ENCODE measurements at regions not wholly inside any gene's neighbourhood (a gene's known extent, or its start where the extent isn't known, plus 50 kb on each side); places are given as distances from the start of the nearest gene placed in this dataset.
A peak's percentile ranks its signal among the peaks of the same experiment; 100 is the strongest.

GRCh38 chr7:130953196-130953595 is 219.2 kb upstream of the KLF14 start:
- ATAC-seq (no peak), DNase-seq (no peak)
- in situ Hi-C loops (cut with MboI; ENCODE audit: low sequenced_read_pairs in 4 of 4): no loop called here
- Histone ChIP-seq H3K27ac (peak overlapping the region in 2 of 4 donors; percentile 2 to 58), H3K36me3 (peaks cover 0 to 36% of the 10 kb centered on the region in 2 donors), H3K9me3 (no peaks in the 10 kb centered on the region), H3K4me3 (no peak overlapping the region), H3K4me1 (peaks cover 56 to 91% of the 10 kb centered on the region in 2 donors), H3K27me3 (no peaks in the 10 kb centered on the region)
- intact Hi-C loops (cut with DNase I; ENCODE audit: low total_unique reads): no loop called here
- no peak for TF ChIP-seq CTCF (IDR thresholded peaks at IDR 0.05 in 4 of 5, conservative IDR thresholded peaks at IDR 0.05 in 1 of 5)
- no peak for TF ChIP-seq POLR2A (IDR thresholded peaks at IDR 0.05)

- H3K36me3 ChIP-seq: peaks cover 0 to 54% of the 10 kb centered on the region in 2 donors
- intact Hi-C loops (cut with DNase I; ENCODE audit: low total_unique reads): loop anchor here (5.0 kb wide), 1 partner anchor 72 kb away; no protein-coding TSS in a partner anchor
- H3K4me1 ChIP-seq: peaks cover 40 to 75% of the 10 kb centered on the region in 2 donors
Measured at GRCh38 chr7:130954918-130955564, 221.0 kb upstream of the KLF14 start.

GRCh38 chr7:130955565-130955919 is 221.5 kb upstream of the KLF14 start:
- no peak for DNase-seq
- TF ChIP-seq CTCF (IDR thresholded peaks at IDR 0.05 in 4 of 5, conservative IDR thresholded peaks at IDR 0.05 in 1 of 5): no peak
- no peak for TF ChIP-seq POLR2A (IDR thresholded peaks at IDR 0.05)
- H3K9me3 ChIP-seq: no peaks in the 10 kb centered on the region
- peak overlapping the region; percentile 5 to 56 (median 50) for H3K27ac ChIP-seq
- no peaks in the 10 kb centered on the region for H3K27me3 ChIP-seq
- no peak overlapping the region for H3K4me3 ChIP-seq
- ATAC-seq: no peak
- H3K36me3 ChIP-seq: peaks cover 0 to 59% of the 10 kb centered on the region in 2 donors
- intact Hi-C loops (cut with DNase I; ENCODE audit: low total_unique reads): loop anchor here (5.0 kb wide), 1 partner anchor 72 kb away; no protein-coding TSS in a partner anchor
- peaks cover 37 to 75% of the 10 kb centered on the region in 2 donors for H3K4me1 ChIP-seq
- in situ Hi-C loops (cut with MboI; ENCODE audit: low sequenced_read_pairs in 4 of 4): no loop called here

More at GRCh38 chr7:130954918-130955564, 221.0 kb upstream of the KLF14 start:
- TF ChIP-seq CTCF (IDR thresholded peaks at IDR 0.05 in 4 of 5, conservative IDR thresholded peaks at IDR 0.05 in 1 of 5): no peak
- TF ChIP-seq POLR2A (IDR thresholded peaks at IDR 0.05): no peak
- DNase-seq (no peak), ATAC-seq (no peak)
- H3K27me3 ChIP-seq: no peaks in the 10 kb centered on the region
- no peaks in the 10 kb centered on the region for H3K9me3 ChIP-seq
- peak overlapping the region; percentile 5 to 58 (median 28) for H3K27ac ChIP-seq
- in situ Hi-C loops (cut with MboI; ENCODE audit: low sequenced_read_pairs in 4 of 4): no loop called here
- no peak overlapping the region for H3K4me3 ChIP-seq

GRCh38 chr7:130956417-130957136 is 222.6 kb upstream of the KLF14 start:
- DNase-seq (no peak), ATAC-seq (no peak)
- Histone ChIP-seq H3K27me3 (no peaks in the 10 kb centered on the region), H3K4me3 (no peak overlapping the region), H3K9me3 (no peaks in the 10 kb centered on the region), H3K4me1 (peaks cover 37 to 75% of the 10 kb centered on the region in 2 donors), H3K36me3 (peaks cover 0 to 56% of the 10 kb centered on the region in 2 donors), H3K27ac (peak overlapping the region; percentile 7 to 56 (median 40))
- in situ Hi-C loops (cut with MboI; ENCODE audit: low sequenced_read_pairs in 4 of 4): no loop called here
- TF ChIP-seq POLR2A (IDR thresholded peaks at IDR 0.05): no peak
- no peak for TF ChIP-seq CTCF (IDR thresholded peaks at IDR 0.05 in 4 of 5, conservative IDR thresholded peaks at IDR 0.05 in 1 of 5)
- intact Hi-C loops (cut with DNase I; ENCODE audit: low total_unique reads): loop anchor here (5.0 kb wide), 1 partner anchor 71 kb away; no protein-coding TSS in a partner anchor

Data from gastrocnemius medialis (tissue), 4 donors.